Non-pigmented ciliary epithelial cell (primary cell): ENCODE measurements at regions not wholly inside any gene's neighbourhood (a gene's known extent, or its start where the extent isn't known, plus 50 kb on each side); places are given as distances from the start of the nearest gene placed in this dataset.

ENCODE experiments used
- DNase-seq: peaks from one replicate; pipeline ENCODE4 v3.0.0-alpha.2; 2010; ENCODE audit warnings: low read depth

- no peak for DNase-seq
These were observed 280.7 kb downstream of the LPIN1 start for GRCh38 chr2:12027136-12027535.

GRCh38 chr2:12031866-12032265 lies 285.4 kb downstream of the LPIN1 start:
- no peak for DNase-seq

GRCh38 chr2:12032398-12032797 lies 286.0 kb downstream of the LPIN1 start:
- DNase-seq: no peak

GRCh38 chr2:12032975-12033374 lies 286.5 kb downstream of the LPIN1 start:
- no peak for DNase-seq

GRCh38 chr2:12033494-12033893 lies 287.1 kb downstream of the LPIN1 start:
- DNase-seq: no peak

- DNase-seq: no peak
These were observed 287.9 kb downstream of the LPIN1 start for GRCh38 chr2:12034382-12034781.

GRCh38 chr2:12035029-12035720 lies 288.7 kb downstream of the LPIN1 start:
- no peak for DNase-seq

GRCh38 chr2:12035956-12036639 lies 289.7 kb downstream of the LPIN1 start:
- no peak for DNase-seq

GRCh38 chr2:12036640-12036983 lies 290.2 kb downstream of the LPIN1 start:
- no peak for DNase-seq

GRCh38 chr2:12037301-12037700 lies 290.9 kb downstream of the LPIN1 start:
- DNase-seq: no peak

GRCh38 chr2:12041236-12041635 lies 294.8 kb downstream of the LPIN1 start:
- no peak for DNase-seq

GRCh38 chr2:12043131-12043530 lies 296.7 kb downstream of the LPIN1 start:
- no peak for DNase-seq

GRCh38 chr2:12044857-12045256 lies 298.4 kb downstream of the LPIN1 start:
- DNase-seq: no peak

- DNase-seq: no peak
These were observed 299.4 kb downstream of the LPIN1 start for GRCh38 chr2:12045864-12046291.

- no peak for DNase-seq
These were observed 300.2 kb downstream of the LPIN1 start for GRCh38 chr2:12046641-12047040.

- DNase-seq: no peak
These were observed 301.3 kb downstream of the LPIN1 start for GRCh38 chr2:12047761-12048160.

- DNase-seq: no peak
These were observed 302.1 kb downstream of the LPIN1 start for GRCh38 chr2:12048550-12048949.

GRCh38 chr2:12050396-12050795 lies 304.0 kb downstream of the LPIN1 start:
- DNase-seq: peak; percentile 69

GRCh38 chr2:12051831-12052230 lies 305.4 kb downstream of the LPIN1 start:
- no peak for DNase-seq

- no peak for DNase-seq
These were observed 306.4 kb downstream of the LPIN1 start for GRCh38 chr2:12052796-12053195.

- no peak for DNase-seq
These were observed 308.7 kb downstream of the LPIN1 start for GRCh38 chr2:12054956-12055618.

GRCh38 chr2:12057436-12058166 lies 311.2 kb downstream of the LPIN1 start:
- no peak for DNase-seq
